ENCODE measurements at regions not wholly inside any gene's neighbourhood (a gene's known extent, or its start where the extent isn't known, plus 50 kb on each side); places are given as distances from the start of the nearest gene placed in this dataset.
"Not testable (repeated sequence)": the region's sequence is repeated elsewhere in the genome, so short reads cannot be mapped to it uniquely, and the experiment has no call there.

GRCh38 chr20:4465212-4465611 lies 216.1 kb upstream of the ADRA1D start:
- no peak for DNase-seq

DNA sequence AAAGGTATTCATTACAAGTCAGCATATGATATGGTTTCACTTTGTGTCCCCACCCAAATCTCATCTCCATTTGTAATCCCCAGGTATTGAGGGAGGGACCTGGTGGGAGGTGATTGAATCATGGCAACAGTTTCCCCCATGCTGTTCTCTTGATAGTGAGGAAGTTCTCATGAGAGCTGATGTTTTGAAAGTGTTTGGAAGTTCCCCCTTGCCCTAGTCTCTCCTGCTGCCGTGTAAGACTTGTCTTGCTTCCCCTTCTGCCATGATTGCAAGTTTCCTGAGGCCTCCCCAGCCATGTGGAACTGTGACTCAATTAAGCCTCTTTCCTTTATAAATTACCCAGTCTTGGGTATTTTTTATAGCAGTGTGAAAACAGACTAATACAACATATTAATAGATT lies 213.7 kb upstream of the ADRA1D start:
- DNase-seq, result not testable (repeated sequence)

DNA sequence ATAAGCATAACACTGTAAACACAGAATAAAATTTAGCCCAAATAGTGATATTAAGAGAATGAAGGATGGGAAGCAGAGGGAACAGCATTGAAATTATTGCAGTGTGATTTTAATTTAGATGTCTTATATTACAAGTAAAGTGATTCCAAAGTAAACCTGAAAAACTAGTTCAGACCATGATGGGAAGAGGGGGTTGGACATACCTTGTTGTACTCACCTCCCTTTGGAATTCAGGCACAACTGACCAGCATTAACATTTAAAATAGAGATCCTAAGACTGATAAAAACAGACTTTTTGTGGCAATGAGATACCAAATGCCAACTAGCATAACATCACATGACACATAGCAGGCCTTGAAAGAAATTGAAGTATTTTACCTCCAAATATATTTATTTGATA lies 210.0 kb upstream of the ADRA1D start:
- no peak for DNase-seq

DNA sequence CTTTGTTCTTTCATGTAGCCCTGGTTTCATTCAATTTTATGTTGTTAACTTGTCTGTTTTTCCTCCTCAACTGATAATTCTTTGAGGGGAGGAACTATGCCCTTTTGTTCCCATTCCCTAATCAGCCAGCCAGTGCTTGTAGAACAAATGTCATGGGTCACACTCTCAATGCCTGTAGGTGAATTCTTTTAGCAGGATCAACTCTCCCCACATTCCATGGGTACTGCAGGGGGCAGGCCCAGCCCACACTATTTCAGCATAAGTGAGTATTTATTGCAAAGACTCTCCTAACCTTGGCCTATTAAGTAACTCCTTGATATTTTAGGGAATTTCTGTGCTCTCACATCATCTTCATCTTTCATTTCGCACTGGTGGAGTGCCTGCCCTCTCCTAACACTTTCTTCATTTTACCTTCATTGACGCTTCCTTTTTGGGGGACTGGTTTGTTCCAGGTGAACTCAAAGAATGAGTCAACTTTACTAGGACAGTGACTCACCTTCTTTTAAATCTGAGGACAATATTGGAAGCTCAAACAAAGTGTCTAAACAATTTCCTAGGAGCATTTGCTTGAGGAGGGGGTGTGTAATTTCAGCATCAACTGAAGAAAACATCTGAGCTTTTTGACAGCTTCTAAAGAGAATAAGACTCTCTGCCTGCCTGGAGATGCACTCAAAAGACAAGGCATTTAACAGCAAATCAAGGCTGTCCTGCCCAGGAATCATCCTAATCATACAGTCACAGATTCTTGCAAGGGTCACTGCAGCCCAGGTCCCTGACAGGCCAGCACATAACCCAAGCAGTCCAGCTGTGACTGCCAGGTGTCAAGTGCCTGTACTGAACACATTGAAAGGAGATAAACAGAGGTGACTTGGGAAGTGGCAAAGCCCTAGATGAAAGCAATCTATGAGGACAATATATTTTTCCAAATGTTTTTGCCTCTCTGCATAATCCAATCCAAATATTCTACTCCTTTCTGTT lies 208.8 kb upstream of the ADRA1D start:
- no peak for DNase-seq

GRCh38 chr20:4455996-4456395 lies 206.9 kb upstream of the ADRA1D start:
- no peak for DNase-seq

DNA sequence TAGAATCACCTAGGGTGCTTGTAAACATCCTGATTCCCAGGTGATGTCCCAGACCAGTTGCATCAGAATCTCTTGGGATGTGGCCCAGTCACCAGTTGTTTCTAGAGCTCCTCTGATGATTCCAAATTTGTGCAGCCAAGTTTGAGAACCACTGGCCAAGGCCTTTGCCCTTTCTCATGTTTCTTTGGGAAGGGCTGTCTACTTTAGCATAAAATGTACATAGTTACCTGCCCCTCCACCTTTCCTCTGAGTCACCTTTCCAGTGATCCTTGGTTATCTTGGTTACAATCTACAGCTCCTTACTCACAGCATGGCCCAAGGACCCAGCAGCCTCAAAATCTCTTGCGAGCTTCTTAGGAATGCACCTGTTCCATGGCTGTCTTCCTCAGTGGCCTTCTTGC lies 206.2 kb upstream of the ADRA1D start:
- no peak for DNase-seq

DNA sequence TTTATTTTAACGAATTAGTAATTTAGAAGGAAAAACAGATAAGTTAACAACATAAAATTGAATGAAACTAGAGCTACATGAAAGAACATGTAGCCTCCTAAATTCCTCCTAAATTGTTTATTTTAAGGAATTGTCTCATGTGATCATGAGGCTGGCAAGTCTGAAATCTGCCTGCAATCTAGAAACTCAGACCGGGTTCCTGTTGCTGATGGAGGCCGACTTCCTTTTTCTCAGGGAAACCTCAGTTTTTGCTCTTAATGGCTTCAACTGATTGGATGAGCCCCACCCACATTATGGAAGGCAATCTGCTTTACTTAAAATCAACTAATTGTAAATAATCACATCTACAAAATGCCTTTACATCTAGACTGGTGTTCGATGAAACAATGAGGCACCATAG lies 205.0 kb upstream of the ADRA1D start:
- DNase-seq, result no peak

GRCh38 chr20:4453359-4453758 lies 204.3 kb upstream of the ADRA1D start:
- DNase-seq, result no peak

DNA sequence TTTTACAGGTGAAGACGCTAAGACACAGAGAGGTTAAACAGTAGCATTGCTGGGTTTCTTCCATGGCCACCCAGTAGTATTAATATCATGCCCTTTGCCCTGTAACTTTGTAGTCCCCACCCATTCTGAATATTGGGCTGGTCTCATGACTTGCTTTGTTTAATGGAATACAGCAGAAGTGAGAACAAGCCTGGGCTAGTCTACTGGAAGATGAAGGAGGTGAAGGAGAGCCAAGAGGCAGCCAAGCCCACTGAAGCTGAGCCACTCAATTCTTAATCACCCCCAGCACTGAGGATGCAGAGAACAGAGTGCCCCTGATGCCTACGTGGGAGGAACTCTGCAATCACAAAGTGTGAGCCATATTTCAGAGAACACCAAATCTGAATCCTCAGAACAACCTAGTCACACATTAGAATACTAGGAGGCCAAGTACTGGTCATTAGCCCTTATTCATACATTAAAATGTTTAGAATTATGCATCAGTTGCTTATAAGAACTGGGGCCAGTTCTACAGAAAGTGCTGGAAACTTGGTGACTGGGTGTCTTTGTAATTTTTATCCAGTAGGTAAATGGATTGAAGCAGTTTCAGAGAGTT lies 202.5 kb upstream of the ADRA1D start:
- no peak for DNase-seq

DNA sequence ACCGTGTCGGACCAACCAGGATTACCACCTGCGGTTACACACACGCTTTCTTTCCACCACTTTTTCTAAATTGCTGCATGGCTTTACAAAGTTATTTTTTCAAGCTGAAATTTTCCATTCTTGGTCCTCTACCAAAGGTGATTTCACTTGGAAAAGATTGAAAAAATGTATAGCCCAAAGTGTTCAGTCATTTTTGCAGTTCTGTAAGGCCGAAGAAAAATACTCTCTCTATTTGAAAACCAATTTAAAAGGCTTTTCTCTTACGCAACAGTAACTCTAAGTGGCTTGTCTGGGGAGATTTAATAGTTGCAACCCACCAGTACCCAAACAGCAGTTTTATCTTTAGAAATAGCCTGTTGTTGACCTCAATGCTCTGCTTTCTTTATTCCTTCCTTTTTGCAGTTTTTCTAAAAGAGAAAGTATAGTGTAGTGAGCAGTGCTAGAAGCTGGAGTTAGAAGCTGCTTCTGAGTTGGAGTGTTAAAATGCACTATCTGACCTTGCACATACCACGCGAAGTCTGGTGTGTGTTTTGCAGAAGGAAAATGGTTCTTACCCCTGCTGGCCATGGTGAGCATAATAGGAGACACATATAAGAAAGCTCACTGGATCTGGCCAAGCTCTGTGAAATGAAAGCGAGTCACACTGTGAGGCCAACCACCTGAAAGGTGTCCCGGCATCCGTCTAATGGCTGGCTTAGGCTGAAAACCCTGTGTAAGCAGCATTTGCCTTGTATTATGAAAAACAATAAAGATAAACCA lies 201.0 kb upstream of the ADRA1D start:
- DNase-seq, result no peak

DNA sequence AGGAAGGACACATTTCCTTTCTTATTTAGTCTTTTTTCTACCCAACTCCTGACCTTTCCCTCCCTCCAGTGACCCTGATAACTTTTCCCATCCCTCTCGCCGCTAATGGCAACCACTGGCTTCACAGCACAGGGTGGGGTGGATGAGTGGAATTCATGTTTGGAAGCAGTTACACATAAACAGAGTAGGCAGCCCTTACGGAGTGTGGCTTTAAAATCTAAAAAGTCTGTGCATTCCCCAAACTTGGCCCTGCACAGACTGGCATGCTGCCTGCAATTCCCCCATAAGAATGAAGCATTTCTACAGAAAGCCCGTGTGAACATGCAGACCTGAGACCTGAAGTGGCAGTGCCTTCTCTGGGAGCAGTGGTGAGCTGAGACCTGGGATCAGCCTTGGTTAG lies 196.7 kb upstream of the ADRA1D start:
- no peak for DNase-seq

- no peak for DNase-seq
Measured at GRCh38 chr20:4445331-4445730, 196.2 kb upstream of the ADRA1D start.

GRCh38 chr20:4444404-4444803 lies 195.3 kb upstream of the ADRA1D start:
- no peak for DNase-seq

GRCh38 chr20:4443016-4443415 lies 193.9 kb upstream of the ADRA1D start:
- DNase-seq, result no peak

- no peak for DNase-seq
Measured at GRCh38 chr20:4441871-4442270, 192.8 kb upstream of the ADRA1D start.

DNA sequence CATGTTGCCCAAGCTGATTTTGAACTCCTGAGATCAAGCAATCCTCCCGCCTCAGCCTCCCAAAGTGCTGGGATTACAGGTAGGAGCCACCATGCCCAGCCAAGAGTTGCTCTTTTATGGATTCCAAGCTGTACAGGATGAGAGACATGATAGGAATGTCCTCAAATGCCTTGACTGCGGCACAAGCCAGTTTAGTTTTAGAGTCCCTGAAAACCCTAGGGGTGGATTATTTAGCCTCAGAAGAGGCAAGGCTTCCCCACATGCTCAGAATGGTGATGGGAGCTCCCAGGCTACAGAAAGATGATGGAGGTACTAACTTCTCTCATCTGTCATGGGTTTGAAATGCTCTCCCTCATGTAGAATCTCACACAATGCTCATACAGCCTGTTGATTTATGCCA lies 192.1 kb upstream of the ADRA1D start:
- DNase-seq, result no peak

- DNase-seq, result no peak
Measured at GRCh38 chr20:4439461-4439860, 190.4 kb upstream of the ADRA1D start.

GRCh38 chr20:4437131-4437530 lies 188.0 kb upstream of the ADRA1D start:
- no peak for DNase-seq

GRCh38 chr20:4435671-4436455 lies 186.8 kb upstream of the ADRA1D start:
- no peak for DNase-seq

- no peak for DNase-seq
Measured at GRCh38 chr20:4435225-4435624, 186.1 kb upstream of the ADRA1D start.

DNA sequence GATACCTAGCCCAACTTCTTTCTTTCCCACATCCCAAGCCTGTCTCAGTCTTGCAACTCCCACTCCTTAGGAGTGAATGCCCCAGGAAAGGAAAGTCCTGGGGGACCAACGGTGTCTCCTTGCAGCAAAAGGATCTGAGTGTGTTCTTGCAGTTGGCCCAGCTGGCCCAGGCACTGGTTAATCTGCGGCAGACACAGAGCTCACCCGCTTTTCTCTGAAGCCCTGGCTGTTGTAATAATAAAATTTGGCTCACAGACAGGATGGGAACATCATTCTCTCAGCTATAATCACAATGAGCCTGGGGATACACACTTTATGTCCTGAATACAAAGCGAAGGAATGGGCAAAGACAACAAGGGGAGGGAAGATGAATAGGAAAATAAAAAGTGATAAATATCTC lies 185.6 kb upstream of the ADRA1D start:
- no peak for DNase-seq

DNA sequence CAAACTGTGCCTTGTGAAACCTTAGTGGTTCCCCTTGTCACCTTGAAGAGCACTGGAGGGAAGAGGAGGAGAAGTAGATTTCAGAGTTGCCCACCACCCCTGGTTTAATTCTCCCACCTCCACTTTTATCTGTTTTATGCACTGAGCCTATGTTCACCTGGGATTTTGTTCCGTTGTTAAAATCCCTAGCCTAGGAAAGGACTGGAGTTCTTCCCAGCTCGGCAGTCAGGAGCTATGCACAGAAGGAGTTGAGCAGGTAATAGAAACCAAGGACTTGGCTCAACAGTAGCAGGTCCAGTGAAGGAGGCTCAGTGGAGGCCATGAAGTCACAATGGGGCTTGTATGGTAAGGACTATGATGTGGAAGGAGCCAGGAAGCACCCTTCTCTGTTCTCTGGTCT lies 182.4 kb upstream of the ADRA1D start:
- no peak for DNase-seq

DNA sequence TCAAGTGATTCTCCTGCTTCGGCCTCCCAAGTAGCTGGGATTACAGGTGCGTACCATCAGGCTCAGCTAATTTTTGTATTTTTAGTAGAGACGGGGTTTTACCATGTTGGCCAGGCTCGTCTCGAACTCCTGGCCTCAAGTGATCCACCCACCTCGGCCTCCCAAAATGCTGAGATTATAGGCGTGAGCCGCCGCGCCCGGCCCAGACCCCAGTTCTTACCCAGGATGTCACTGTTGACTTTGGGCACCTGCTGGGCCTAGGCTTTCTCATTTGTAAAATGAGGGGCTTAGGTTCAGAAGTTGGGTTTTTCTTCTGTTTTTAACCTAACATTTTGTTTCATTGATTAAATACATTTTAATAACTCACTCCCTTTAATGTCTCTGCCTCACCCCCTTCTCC lies 181.7 kb upstream of the ADRA1D start:
- not testable (repeated sequence) for DNase-seq

Measured in hippocampal formation (tissue), 2 donors.